Esophagus squamous epithelium (tissue), 5 donors: ENCODE measurements at regions not wholly inside any gene's neighbourhood (a gene's known extent, or its start where the extent isn't known, plus 50 kb on each side); places are given as distances from the start of the nearest gene placed in this dataset.

Experiments
- DNase-seq: peaks from one replicate; lab custom pipeline; 2025; lab: John Stamatoyannopoulos, UW
- H3K27ac ChIP-seq, 4 donors: fragments of 200-600 bp; sonication (generic); one replicate each; pipeline ENCODE4 v1.5.1; 2016 to 2019; ENCODE audit warnings: mild to moderate bottlenecking in 1 of 4
- H3K27me3 ChIP-seq, 4 donors: fragments of 200-600 bp; sonication (generic); 1 replicate in 3 of 4; 2 replicates in 1 of 4; pipeline versions ENCODE4 v1.5.1 to v1.6.0; 2017 to 2021; ENCODE audit warnings: antibody characterized with exemption in 1 of 4
- H3K36me3 ChIP-seq, 3 donors: fragments of 200-600 bp; sonication (generic); one replicate each; pipeline ENCODE4 v1.5.1; 2016 to 2019
- H3K4me1 ChIP-seq, 3 donors: fragments of 200-600 bp; sonication (generic); one replicate each; pipeline ENCODE4 v1.5.1; 2017 to 2019
- H3K4me3 ChIP-seq, 4 donors: fragments of 200-600 bp; sonication (generic); 1 replicate in 3 of 4; 2 replicates in 1 of 4; pipeline ENCODE4 v1.5.1; 2016 to 2019; ENCODE audit warnings: mild to moderate bottlenecking in 2 of 4, moderate library complexity in 1 of 4
- H3K9me3 ChIP-seq, 3 donors: fragments of 200-600 bp; sonication (generic); one replicate each; pipeline ENCODE4 v1.5.1; 2016 to 2019
- CTCF ChIP-seq, 6 experiments: fragments of 450-650 bp in 4 of 6; fragments of 200-600 bp in 2 of 6; sonication (generic) in 2 of 6; IDR thresholded peaks; one replicate each; pipeline ENCODE4 v1.5.1; 2016 to 2019; ENCODE audit warnings: antibody characterized with exemption in 6 of 6, mild to moderate bottlenecking in 4 of 6, moderate library complexity in 4 of 6
- POLR2A ChIP-seq, 4 donors: fragments of 450-650 bp; IDR thresholded peaks; one replicate each; pipeline ENCODE4 v1.6.1; 2017; ENCODE audit warnings: antibody characterized with exemption in 4 of 4, mild to moderate bottlenecking in 4 of 4, moderate library complexity in 3 of 4
- WGBS, 2 donors: methylation state at CpG; one replicate each; pipeline ENCODE4 v1.1.5; 2018; 5-methylcytosine and 5-hydroxymethylcytosine counted together
- intact Hi-C: fragments of 100-400 bp; cut with DNase I; formaldehyde crosslinking; loops from one replicate; pipeline ENCODE4 v1.15.0; 2022
- donor health status: DM: yes; HTN: yes; CAD: no.

- TF ChIP-seq CTCF (IDR thresholded peaks at IDR 0.05) (no peak), POLR2A (IDR thresholded peaks at IDR 0.05) (no peak)
- no peaks in the 10 kb centered on the region for H3K36me3 ChIP-seq
- WGBS, 2 donors: 61 to 68% methylated on average over 3 of the region's 3 CpGs
- H3K27me3 ChIP-seq: peaks cover 0 to 84% (median 2%) of the 10 kb centered on the region in 4 donors
- H3K4me3 ChIP-seq: no peak overlapping the region
- intact Hi-C loops: loop anchor here (10.0 kb wide), 1 partner anchor 742 kb away; no protein-coding TSS in a partner anchor
- no peaks in the 10 kb centered on the region for H3K9me3 ChIP-seq
- DNase-seq: no peak
- H3K27ac ChIP-seq: no peak overlapping the region
- H3K4me1 ChIP-seq: peaks cover 0 to 4% (median 0%) of the 10 kb centered on the region in 3 donors
Observed at GRCh38 chr15:70466305-70466704, 297.1 kb downstream of the UACA start.

- WGBS, 2 donors: 91 to 93% methylated on average over 2 to 4 of the region's 4 CpGs
Observed at GRCh38 chr15:70465812-70466211, 297.5 kb downstream of the UACA start.

GRCh38 chr15:70463453-70463834 is 299.9 kb downstream of the UACA start:
- Histone ChIP-seq H3K4me3 (no peak overlapping the region), H3K9me3 (no peaks in the 10 kb centered on the region), H3K36me3 (no peaks in the 10 kb centered on the region), H3K27ac (no peak overlapping the region), H3K4me1 (peaks cover 0 to 9% (median 4%) of the 10 kb centered on the region in 3 donors), H3K27me3 (peaks cover 0 to 65% (median 2%) of the 10 kb centered on the region in 4 donors)
- intact Hi-C loops: loop anchor here (10.0 kb wide), 1 partner anchor 739 kb away; no protein-coding TSS in a partner anchor
- no peak for DNase-seq
- 0% methylated on average over 1 of the region's 1 CpG for WGBS, 2 donors
- TF ChIP-seq CTCF (IDR thresholded peaks at IDR 0.05) (no peak), POLR2A (IDR thresholded peaks at IDR 0.05) (no peak)

More at GRCh38 chr15:70465812-70466211, 297.5 kb downstream of the UACA start:
- intact Hi-C loops: loop anchor here (10.0 kb wide), 1 partner anchor 741 kb away; no protein-coding TSS in a partner anchor
- TF ChIP-seq CTCF (IDR thresholded peaks at IDR 0.05): no peak
- TF ChIP-seq POLR2A (IDR thresholded peaks at IDR 0.05): no peak
- no peak for DNase-seq
- Histone ChIP-seq H3K4me1 (peaks cover 0 to 4% (median 0%) of the 10 kb centered on the region in 3 donors), H3K27ac (no peak overlapping the region), H3K4me3 (no peak overlapping the region), H3K27me3 (peaks cover 0 to 87% (median 2%) of the 10 kb centered on the region in 4 donors), H3K36me3 (no peaks in the 10 kb centered on the region), H3K9me3 (no peaks in the 10 kb centered on the region)

- H3K27me3 ChIP-seq: peaks cover 0 to 51% (median 0%) of the 10 kb centered on the region in 4 donors
- no peak for DNase-seq
- WGBS, 2 donors: 46 to 57% methylated on average over 1 of the region's 1 CpG
- H3K4me1 ChIP-seq: peaks cover 0 to 9% (median 4%) of the 10 kb centered on the region in 3 donors
- H3K36me3 ChIP-seq: no peaks in the 10 kb centered on the region
- no peaks in the 10 kb centered on the region for H3K9me3 ChIP-seq
- intact Hi-C loops: loop anchor here (10.0 kb wide), 1 partner anchor 737 kb away; no protein-coding TSS in a partner anchor
- H3K4me3 ChIP-seq: no peak overlapping the region
- no peak for TF ChIP-seq CTCF (IDR thresholded peaks at IDR 0.05)
- no peak for TF ChIP-seq POLR2A (IDR thresholded peaks at IDR 0.05)
- H3K27ac ChIP-seq: no peak overlapping the region
Observed at GRCh38 chr15:70461992-70462391, 301.4 kb downstream of the UACA start.

- H3K9me3 ChIP-seq: no peaks in the 10 kb centered on the region
- peaks cover 0 to 9% (median 4%) of the 10 kb centered on the region in 3 donors for H3K4me1 ChIP-seq
- intact Hi-C loops: loop anchor here (10.0 kb wide), 1 partner anchor 736 kb away; no protein-coding TSS in a partner anchor
- DNase-seq: no peak
- 46 to 60% methylated on average over 1 of the region's 1 CpG for WGBS, 2 donors
- no peak overlapping the region for H3K4me3 ChIP-seq
- TF ChIP-seq CTCF (IDR thresholded peaks at IDR 0.05) (no peak), POLR2A (IDR thresholded peaks at IDR 0.05) (no peak)
- H3K36me3 ChIP-seq: no peaks in the 10 kb centered on the region
- peaks cover 0 to 48% (median 0%) of the 10 kb centered on the region in 4 donors for H3K27me3 ChIP-seq
- H3K27ac ChIP-seq: no peak overlapping the region
Observed at GRCh38 chr15:70461017-70461416, 302.3 kb downstream of the UACA start.
